ENCODE measurements at regions not wholly inside any gene's neighbourhood (a gene's known extent, or its start where the extent isn't known, plus 50 kb on each side); places are given as distances from the start of the nearest gene placed in this dataset.
A peak's percentile ranks its signal among the peaks of the same experiment; 100 is the strongest.

DNA sequence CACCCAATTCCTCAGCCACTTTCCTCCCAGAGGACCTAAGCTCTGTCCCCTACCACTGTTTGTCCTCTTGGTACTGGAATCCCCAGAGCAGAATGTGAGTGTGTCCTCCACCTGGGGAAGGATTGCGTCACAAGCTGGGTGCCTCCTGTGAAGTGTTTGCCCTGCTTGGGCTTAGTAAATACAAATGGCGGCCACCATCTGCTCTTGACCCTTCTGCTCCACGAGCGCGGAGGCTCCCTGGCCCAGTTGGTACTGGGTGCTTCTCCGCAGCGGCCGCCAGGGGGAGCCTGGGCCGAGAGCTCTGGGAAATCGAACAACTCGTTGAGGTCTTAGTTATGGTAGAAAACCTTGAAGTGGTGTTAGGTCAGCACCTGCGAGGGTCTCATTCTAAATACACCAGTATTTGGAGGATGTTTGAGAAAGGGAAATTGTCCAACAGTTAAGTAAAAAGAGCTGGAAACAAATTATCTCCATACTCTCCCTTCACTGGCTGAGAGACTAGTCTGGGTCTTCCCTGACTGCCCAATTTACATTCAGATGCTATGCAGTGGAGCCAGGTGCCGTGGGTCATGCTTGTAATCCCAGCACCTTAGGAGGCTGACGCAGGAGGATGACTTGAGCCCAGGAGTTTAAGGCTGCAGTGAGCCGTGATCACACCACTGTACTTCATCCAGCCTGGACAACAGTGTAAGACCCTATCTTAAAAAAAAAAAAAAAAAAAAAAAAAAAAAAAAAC is 74.6 kb upstream of the TEAD1 start (continued):
- TF ChIP-seq GATAD2A (CRISPR knock-in tag; IDR thresholded peaks at IDR 0.05) (peak; percentile 96), KDM3A (CRISPR knock-in tag; IDR thresholded peaks at IDR 0.05; ENCODE audit: low read depth) (0 out of 2 replicates have a peak, but pooled peaks have one; percentile 48), ZNF34 (CRISPR knock-in tag; IDR thresholded peaks at IDR 0.05; ENCODE audit: borderline replicate concordance) (peak; percentile 87; the same call in 1 of the 2 replicates), ZBTB49 (CRISPR knock-in tag; IDR thresholded peaks at IDR 0.05; ENCODE audit: borderline replicate concordance) (no peak), ZNF441 (CRISPR knock-in tag; IDR thresholded peaks at IDR 0.05; ENCODE audit: borderline replicate concordance) (no peak), ZMAT3 (CRISPR knock-in tag; conservative IDR thresholded peaks at IDR 0.05) (no peak), ZNF614 (CRISPR knock-in tag; IDR thresholded peaks at IDR 0.05; ENCODE audit: borderline replicate concordance) (peak; percentile 93), ZNF124 (CRISPR knock-in tag; IDR thresholded peaks at IDR 0.05) (no peak), ZNF121 (CRISPR knock-in tag; IDR thresholded peaks at IDR 0.05) (peak; percentile 23; the same call in 1 of the 2 replicates), SMARCE1 (IDR thresholded peaks at IDR 0.05; ENCODE audit: borderline replicate concordance) (no peak), JARID2 (CRISPR knock-in tag; IDR thresholded peaks at IDR 0.05; ENCODE audit: insufficient replicate concordance) (no peak), ZNF382 (CRISPR knock-in tag; IDR thresholded peaks at IDR 0.05; ENCODE audit: borderline replicate concordance) (no peak), GABPA (IDR thresholded peaks at IDR 0.05; ENCODE audit: low read depth, low read length) (no peak), GABPA (CRISPR knock-in tag; IDR thresholded peaks at IDR 0.05; ENCODE audit: low read depth) (no peak), REPIN1 (CRISPR knock-in tag; IDR thresholded peaks at IDR 0.05; ENCODE audit: borderline replicate concordance, low read depth) (peak; percentile 99), ZNF7 (CRISPR knock-in tag; IDR thresholded peaks at IDR 0.05) (no peak), STAT5B (CRISPR knock-in tag; IDR thresholded peaks at IDR 0.05) (no peak), MTA1 (CRISPR knock-in tag; IDR thresholded peaks at IDR 0.05; ENCODE audit: borderline replicate concordance) (peak; percentile 96), ZFP62 (CRISPR knock-in tag; IDR thresholded peaks at IDR 0.05) (no peak), ZNF883 (CRISPR knock-in tag; IDR thresholded peaks at IDR 0.05; ENCODE audit: not compliant biosample characterization) (no peak), MLLT10 (CRISPR knock-in tag; IDR thresholded peaks at IDR 0.05) (no peak), HOXA5 (CRISPR knock-in tag; IDR thresholded peaks at IDR 0.05) (peak; percentile 75; the same call in 1 of the 2 replicates), PHF20 (CRISPR knock-in tag; IDR thresholded peaks at IDR 0.05) (peak; percentile 36; the same call in 1 of the 2 replicates), NFYC (CRISPR knock-in tag; IDR thresholded peaks at IDR 0.05) (no peak), NCOA2 (CRISPR knock-in tag; IDR thresholded peaks at IDR 0.05) (peak; percentile 86), ZNF703 (CRISPR knock-in tag; IDR thresholded peaks at IDR 0.05; ENCODE audit: borderline replicate concordance) (no peak), NFATC3 (CRISPR knock-in tag; IDR thresholded peaks at IDR 0.05) (no peak)
- TF ChIP-seq, protein P1, sequence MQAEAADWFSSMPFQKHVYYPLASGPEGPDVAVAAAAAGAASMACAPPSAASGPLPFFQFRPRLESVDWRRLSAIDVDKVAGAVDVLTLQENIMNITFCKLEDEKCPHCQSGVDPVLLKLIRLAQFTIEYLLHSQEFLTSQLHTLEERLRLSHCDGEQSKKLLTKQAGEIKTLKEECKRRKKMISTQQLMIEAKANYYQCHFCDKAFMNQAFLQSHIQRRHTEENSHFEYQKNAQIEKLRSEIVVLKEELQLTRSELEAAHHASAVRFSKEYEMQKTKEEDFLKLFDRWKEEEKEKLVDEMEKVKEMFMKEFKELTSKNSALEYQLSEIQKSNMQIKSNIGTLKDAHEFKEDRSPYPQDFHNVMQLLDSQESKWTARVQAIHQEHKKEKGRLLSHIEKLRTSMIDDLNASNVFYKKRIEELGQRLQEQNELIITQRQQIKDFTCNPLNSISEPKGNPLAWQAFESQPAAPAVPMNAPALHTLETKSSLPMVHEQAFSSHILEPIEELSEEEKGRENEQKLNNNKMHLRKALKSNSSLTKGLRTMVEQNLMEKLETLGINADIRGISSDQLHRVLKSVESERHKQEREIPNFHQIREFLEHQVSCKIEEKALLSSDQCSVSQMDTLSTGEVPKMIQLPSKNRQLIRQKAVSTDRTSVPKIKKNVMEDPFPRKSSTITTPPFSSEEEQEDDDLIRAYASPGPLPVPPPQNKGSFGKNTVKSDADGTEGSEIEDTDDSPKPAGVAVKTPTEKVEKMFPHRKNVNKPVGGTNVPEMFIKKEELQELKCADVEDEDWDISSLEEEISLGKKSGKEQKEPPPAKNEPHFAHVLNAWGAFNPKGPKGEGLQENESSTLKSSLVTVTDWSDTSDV (CRISPR knock-in tag; IDR thresholded peaks at IDR 0.05), result no peak

Measured in HepG2 (cell line).